Fibroblast of mammary gland (primary cell): ENCODE measurements at regions not wholly inside any gene's neighbourhood (a gene's known extent, or its start where the extent isn't known, plus 50 kb on each side); places are given as distances from the start of the nearest gene placed in this dataset.

Source experiments
- DNase-seq: peaks from one replicate; pipeline ENCODE4 v3.0.0-alpha.2; 2010; ENCODE audit warnings: low read depth
- H3K4me3 ChIP-seq: 2 replicates; pipeline ENCODE4 v1.5.1; 2011; ENCODE audit warnings: low read depth, mild to moderate bottlenecking, low read length, moderate library complexity; ENCODE audit not compliant: control insufficient read depth
- CTCF ChIP-seq: conservative IDR thresholded peaks from 2 replicates; pipeline ENCODE4 v1.5.1; 2011; ENCODE audit warnings: low read depth, low read length, inconsistent platforms; ENCODE audit not compliant: control insufficient read depth, insufficient read depth

DNA sequence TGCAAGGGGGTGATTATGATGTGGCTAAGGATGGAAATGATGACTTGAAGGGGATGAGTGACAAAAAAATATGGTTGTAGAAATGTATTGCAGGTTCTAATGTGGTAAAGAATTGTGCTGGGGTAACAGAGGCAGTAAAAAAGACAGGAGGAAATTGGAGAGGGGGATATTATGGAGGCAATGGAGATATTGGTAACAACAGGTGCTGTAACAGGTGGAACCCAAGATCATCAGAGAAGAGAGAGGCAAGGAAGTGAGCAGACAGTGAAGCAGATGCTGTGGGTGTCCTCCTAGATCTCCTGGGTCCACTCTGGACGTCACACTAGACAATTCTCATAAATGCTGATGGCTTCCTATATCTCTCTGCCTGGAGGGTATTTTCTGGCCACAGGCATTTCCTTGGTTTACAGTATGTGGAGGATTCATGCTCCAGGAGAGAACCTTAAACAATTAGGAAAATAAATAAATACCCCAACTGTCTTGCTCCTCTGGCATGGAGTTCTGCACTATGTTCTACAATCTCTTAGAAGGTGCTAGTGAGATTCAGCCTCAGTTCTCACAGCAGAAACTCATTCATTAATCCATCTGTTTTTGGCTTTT, 620.3 kb upstream of the PLXNA2 start:
- no peak overlapping the region for H3K4me3 ChIP-seq
- no peak for DNase-seq
- TF ChIP-seq CTCF: no peak

DNA sequence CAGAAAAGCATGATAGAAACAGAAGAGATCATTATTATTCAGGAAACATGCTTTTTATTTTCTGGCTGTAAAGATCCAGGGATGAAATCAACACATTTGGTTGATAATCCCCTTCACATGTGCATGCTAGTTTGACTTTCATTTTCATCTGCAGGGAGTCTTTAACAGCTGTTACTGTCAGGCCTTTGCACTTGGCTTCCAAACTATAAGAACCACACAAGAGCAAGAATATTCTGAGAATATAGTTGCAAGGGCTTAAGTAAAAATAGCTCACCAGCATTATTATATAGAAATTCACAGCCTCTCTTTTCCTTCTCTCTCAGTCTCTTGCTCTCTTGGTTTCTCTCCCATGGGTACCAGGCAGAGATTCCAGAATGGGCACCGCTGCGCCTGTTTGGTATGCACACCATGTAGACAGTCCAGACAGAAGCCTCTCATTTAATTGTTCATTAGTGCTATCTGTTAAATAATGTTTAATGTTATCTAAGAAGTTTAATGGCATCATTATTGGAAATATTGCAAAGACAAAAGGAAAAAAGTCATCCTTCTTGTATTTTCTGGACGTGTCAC, 622.3 kb upstream of the PLXNA2 start:
- DNase-seq: no peak
- H3K4me3 ChIP-seq: no peak overlapping the region
- TF ChIP-seq CTCF: no peak

DNA sequence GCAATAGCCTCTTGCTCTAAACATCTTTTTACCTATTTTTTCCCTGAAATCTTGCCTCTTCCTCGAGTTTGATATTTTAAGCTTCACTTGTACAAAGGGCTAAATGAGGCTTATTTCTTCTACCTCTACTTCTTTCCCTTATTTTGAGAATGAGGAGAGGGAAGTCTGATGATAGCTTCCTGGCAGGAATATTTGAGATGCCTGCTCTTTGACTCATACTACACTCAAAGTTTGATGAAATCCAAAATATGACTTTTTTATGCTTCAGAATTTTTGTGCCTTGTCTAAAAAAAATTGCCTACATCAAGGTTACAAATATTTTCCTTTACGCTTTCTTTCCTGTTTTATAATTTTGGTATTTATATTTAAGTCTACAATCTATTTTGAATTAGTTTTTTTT, 624.4 kb upstream of the PLXNA2 start:
- TF ChIP-seq CTCF: no peak
- no peak overlapping the region for H3K4me3 ChIP-seq
- no peak for DNase-seq

DNA sequence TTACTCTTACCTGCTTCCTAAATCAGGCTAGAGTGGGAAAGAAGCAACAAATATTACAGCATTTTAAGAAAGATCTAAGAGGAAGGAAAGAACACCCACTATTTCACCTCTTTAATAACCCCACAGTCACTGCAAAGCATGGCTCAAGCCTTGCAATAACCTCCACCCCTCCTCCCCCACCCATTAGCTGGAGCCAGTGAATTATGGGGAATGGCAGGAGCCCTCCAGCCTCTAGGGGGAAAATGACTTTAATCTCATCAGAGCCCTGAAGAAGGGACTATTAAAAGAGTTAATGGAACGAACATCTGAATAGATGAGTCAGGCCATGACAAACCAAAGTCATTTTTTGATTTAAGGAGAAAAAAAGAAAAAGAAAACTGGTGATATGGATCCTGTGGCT, 630.7 kb upstream of the PLXNA2 start:
- no peak overlapping the region for H3K4me3 ChIP-seq
- TF ChIP-seq CTCF: no peak
- DNase-seq: no peak

GRCh38 chr1:208879022-208879421, 634.8 kb upstream of the PLXNA2 start:
- H3K4me3 ChIP-seq: no peak overlapping the region
- no peak for TF ChIP-seq CTCF
- DNase-seq: no peak

DNA sequence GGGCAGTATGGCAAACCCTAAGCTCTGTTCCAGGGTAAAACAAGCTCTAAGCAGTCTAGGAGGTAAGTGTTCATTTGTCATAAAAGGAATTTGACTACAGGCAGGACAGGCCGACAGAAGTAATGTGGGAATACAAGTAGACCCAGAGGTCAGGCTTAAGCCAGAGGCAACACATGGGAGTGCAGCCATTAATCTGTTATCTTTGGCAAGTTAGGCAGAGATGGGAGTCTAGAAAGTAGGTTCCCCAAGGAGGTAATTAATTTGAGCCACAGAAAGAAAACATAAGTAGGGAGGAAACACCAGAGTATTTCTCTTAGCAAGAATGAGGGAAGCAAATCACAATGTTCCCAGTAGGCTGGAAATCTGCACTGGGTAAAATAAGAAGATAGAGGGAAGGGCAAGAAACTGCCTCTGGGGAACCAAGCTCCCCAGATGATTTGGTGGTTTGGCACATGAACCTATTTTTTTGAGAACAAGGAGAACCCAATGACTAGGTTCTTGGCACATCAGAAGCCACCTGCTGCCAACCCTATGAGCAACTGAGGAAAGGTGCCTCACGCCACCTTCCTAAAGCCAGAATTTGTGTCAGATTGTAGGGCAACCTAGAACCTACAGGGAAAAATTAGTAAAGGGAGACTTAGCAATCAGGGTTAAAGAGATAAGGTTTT, 636.4 kb upstream of the PLXNA2 start:
- DNase-seq: no peak
- no peak overlapping the region for H3K4me3 ChIP-seq
- no peak for TF ChIP-seq CTCF
